ENCODE measurements at regions not wholly inside any gene's neighbourhood (a gene's known extent, or its start where the extent isn't known, plus 50 kb on each side); places are given as distances from the start of the nearest gene placed in this dataset.
"Not testable (repeated sequence)": the region's sequence is repeated elsewhere in the genome, so short reads cannot be mapped to it uniquely, and the experiment has no call there.

DNA sequence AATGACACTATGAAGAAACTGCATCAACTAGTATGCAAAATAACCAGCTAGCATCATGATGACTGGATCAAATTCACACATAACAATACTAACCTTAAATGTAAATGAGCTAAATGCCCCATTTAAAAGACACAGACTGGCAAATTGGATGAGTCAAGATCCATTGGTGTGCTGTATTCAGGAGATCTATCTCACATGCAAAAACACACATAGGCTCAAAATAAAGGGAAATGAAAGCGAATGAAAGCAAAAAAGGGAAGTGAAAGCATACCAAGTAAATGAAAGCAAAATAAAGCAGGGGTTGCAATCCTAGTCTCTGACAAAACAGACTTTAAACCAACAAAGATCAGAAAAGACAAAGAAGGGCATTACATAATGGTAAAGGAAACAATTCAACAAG is 272.3 kb upstream of the ECI2 start:
- not testable (repeated sequence) for FAIRE-seq; DNase-seq (ENCODE audit: insufficient read length, low spot score)
- peak; percentile 95 for TF ChIP-seq SPI1 (IDR thresholded peaks at IDR 0.05; ENCODE audit: low read depth, low read length)

DNA sequence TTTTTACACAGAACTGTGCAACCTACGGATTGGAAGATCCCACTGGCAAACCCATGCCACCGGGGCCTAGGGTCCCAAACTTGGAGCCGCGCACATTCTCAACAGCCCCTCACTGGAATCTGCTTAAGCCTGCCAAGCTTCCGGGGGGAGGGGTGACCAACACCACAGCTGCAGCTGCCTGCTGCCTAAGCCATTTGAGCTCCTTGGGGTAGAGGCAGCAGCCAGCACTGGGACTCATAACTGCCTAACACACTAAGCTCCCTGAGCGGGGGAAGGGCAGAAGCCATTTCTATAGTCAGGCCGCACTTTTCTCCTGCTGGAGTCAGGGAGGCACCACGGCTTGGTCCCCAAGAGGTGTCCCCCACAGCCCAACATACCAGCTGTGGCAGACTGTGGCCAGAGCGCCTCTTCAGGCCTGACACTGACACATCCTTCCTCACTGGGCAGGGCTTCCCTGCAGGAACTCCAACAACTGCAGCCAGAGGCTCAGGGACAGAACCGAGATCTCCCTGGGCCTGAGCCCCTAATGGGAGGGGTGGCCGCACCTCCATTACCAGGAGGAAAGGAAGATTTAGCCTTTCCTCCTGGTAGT is 270.3 kb upstream of the ECI2 start:
- no peak for TF ChIP-seq TAF1 (IDR thresholded peaks at IDR 0.05; ENCODE audit: low read depth, low read length)
- no peak for TF ChIP-seq PAX5 (IDR thresholded peaks at IDR 0.05; ENCODE audit: insufficient read depth, low read length, severe bottlenecking)
- TF ChIP-seq POLR2AphosphoS5 (IDR thresholded peaks at IDR 0.05; ENCODE audit: low read depth, low read length), result no peak
- no peak for TF ChIP-seq POLR2A (IDR thresholded peaks at IDR 0.05; ENCODE audit: low read depth, low read length)
- TF ChIP-seq POU2F2 (IDR thresholded peaks at IDR 0.05; ENCODE audit: low read depth, low read length), result no peak
- TF ChIP-seq SPI1 (IDR thresholded peaks at IDR 0.05; ENCODE audit: low read depth, low read length), result no peak
- DNase-seq (ENCODE audit: insufficient read length, low spot score), result no peak
- no peak for FAIRE-seq

DNA sequence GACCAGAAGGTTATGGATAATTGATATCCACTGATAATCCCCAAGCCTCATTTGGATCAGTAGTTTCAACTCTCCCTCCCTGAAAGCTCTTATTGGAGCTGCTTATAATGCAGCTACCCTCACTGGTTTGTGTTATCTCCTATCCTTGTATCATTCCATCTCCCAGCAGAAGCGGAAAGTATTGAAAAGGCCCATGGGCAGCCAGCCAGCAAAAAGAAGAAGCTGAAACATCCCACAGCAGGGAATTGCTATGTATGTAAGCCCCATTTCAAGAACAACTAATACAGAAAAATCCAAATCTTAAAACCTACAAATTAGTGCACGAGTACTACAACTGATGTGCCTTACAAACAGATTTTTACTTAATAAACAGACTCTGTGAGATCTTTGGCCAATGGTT is 269.0 kb upstream of the ECI2 start:
- no peak for TF ChIP-seq POLR2A (IDR thresholded peaks at IDR 0.05; ENCODE audit: low read depth, low read length)
- no peak for TF ChIP-seq POU2F2 (IDR thresholded peaks at IDR 0.05; ENCODE audit: low read depth, low read length)
- no peak for TF ChIP-seq SPI1 (IDR thresholded peaks at IDR 0.05; ENCODE audit: low read depth, low read length)
- no peak for TF ChIP-seq POLR2AphosphoS5 (IDR thresholded peaks at IDR 0.05; ENCODE audit: low read depth, low read length)
- TF ChIP-seq TAF1 (IDR thresholded peaks at IDR 0.05; ENCODE audit: low read depth, low read length), result no peak
- TF ChIP-seq PAX5 (IDR thresholded peaks at IDR 0.05; ENCODE audit: insufficient read depth, low read length, severe bottlenecking), result no peak
- no peak for FAIRE-seq
- no peak for DNase-seq (ENCODE audit: insufficient read length, low spot score)

DNA sequence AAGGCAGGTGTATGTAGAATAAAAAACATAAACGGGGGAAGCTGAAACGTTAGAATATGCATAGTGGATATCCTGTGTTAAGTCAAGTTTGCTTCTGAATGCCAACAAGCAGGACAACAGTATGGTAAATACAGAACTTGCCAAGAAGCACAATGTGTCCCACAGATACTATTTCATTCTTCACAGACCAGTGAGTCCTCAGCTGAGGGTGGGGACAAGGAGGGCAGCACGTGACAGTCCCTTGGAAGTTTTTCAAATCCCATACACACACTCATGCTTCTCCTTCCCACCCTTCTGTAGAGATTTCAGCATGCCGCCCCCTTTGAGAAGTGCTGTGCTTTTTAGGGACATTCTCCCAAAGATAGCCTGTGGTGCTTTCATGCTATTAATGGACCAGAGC is 268.5 kb upstream of the ECI2 start:
- no peak for DNase-seq (ENCODE audit: insufficient read length, low spot score)
- no peak for TF ChIP-seq POU2F2 (IDR thresholded peaks at IDR 0.05; ENCODE audit: low read depth, low read length)
- TF ChIP-seq TAF1 (IDR thresholded peaks at IDR 0.05; ENCODE audit: low read depth, low read length), result no peak
- TF ChIP-seq POLR2A (IDR thresholded peaks at IDR 0.05; ENCODE audit: low read depth, low read length), result no peak
- no peak for TF ChIP-seq SPI1 (IDR thresholded peaks at IDR 0.05; ENCODE audit: low read depth, low read length)
- no peak for TF ChIP-seq POLR2AphosphoS5 (IDR thresholded peaks at IDR 0.05; ENCODE audit: low read depth, low read length)
- no peak for TF ChIP-seq PAX5 (IDR thresholded peaks at IDR 0.05; ENCODE audit: insufficient read depth, low read length, severe bottlenecking)
- FAIRE-seq, result no peak

DNA sequence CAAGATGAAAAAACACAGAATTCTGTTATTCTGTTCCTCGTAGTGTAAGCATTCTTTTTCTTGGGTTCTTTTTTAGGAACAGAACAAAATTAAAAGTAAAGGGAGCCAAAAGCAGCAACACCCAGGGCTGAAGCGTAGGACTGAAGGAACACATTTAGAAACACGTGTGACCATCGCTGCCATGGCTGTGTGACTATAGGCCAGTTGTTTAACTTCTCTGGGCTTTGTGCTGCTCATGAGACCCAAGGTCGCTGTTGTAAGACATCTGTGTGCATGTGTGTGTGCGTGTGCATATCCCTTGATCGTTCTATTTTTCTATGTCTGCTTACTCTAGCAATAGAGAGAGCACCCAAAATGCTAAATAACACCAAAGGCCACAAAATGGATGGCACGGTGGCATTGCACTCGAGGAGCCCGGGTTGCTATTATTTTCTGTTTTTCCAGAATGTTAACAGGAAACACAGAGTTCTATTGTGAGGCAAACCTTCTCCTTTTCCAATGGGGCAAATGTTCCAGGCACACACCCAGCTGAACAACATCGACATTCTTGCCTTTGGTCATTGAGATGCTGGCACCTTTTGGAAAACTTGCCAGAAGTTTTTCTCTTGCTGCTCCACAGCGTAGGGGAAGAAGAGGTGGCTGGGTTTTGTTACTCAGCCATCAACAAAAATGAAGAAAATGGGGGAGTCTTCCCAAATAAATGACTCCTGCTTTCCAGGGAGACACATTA is 267.8 kb upstream of the ECI2 start:
- no peak for TF ChIP-seq PAX5 (IDR thresholded peaks at IDR 0.05; ENCODE audit: insufficient read depth, low read length, severe bottlenecking)
- no peak for TF ChIP-seq POLR2A (IDR thresholded peaks at IDR 0.05; ENCODE audit: low read depth, low read length)
- TF ChIP-seq POLR2AphosphoS5 (IDR thresholded peaks at IDR 0.05; ENCODE audit: low read depth, low read length), result no peak
- TF ChIP-seq SPI1 (IDR thresholded peaks at IDR 0.05; ENCODE audit: low read depth, low read length), result no peak
- TF ChIP-seq TAF1 (IDR thresholded peaks at IDR 0.05; ENCODE audit: low read depth, low read length), result no peak
- no peak for TF ChIP-seq POU2F2 (IDR thresholded peaks at IDR 0.05; ENCODE audit: low read depth, low read length)
- FAIRE-seq (no peak), DNase-seq (ENCODE audit: insufficient read length, low spot score) (no peak)

- FAIRE-seq, result no peak
- TF ChIP-seq SPI1 (IDR thresholded peaks at IDR 0.05; ENCODE audit: low read depth, low read length) (no peak), POLR2A (IDR thresholded peaks at IDR 0.05; ENCODE audit: low read depth, low read length) (no peak), POLR2AphosphoS5 (IDR thresholded peaks at IDR 0.05; ENCODE audit: low read depth, low read length) (no peak), POU2F2 (IDR thresholded peaks at IDR 0.05; ENCODE audit: low read depth, low read length) (no peak), TAF1 (IDR thresholded peaks at IDR 0.05; ENCODE audit: low read depth, low read length) (no peak), PAX5 (IDR thresholded peaks at IDR 0.05; ENCODE audit: insufficient read depth, low read length, severe bottlenecking) (no peak)
- no peak for DNase-seq (ENCODE audit: insufficient read length, low spot score)
These were observed 267.2 kb upstream of the ECI2 start for GRCh38 chr6:4402477-4402976.

DNA sequence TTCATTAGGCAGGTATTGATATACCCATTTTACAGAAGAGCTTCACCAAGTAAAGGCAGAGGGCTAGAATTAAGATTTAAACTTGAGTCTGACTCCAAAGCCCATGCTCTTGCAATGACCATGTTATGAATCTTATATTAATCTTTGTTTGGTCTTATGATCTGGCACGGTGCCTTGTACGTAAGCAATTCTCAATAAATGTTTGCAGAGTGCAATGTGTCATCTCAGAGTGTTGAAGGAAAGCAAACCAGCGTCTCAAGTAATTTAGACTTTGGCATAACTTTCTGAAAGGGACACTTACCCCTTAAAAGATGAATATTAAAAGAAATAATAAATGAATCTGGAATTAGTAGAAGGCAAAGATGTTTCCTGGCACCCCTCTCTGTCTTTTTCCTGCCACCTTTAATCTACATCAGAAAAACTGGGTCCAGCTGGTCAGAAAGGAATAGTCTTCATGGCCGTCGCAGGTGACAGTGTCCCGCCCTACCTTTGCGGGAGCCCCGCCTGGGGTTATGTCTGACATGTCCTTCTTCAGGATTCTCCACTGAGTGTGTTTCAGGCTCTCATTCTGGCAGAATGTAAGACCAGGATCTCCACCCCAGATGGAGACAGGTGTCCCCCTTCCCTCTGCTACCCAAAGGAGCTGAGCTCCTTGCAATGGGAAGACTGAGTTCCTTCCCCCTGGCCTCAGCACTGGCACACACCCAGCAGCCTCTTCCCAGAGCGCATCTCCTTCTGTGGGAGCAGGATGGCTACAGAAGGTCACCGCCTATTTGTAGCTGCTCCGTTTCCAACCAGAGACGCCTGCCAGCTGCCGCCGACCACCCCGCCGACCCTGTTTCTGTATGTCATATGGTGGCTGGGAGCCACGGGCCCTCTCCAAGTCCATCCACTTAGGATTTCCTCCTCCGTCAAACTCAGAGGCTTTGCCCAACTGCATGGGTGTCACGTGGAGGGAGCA is 266.3 kb upstream of the ECI2 start:
- no peak for TF ChIP-seq POLR2AphosphoS5 (IDR thresholded peaks at IDR 0.05; ENCODE audit: low read depth, low read length)
- no peak for TF ChIP-seq PAX5 (IDR thresholded peaks at IDR 0.05; ENCODE audit: insufficient read depth, low read length, severe bottlenecking)
- TF ChIP-seq TAF1 (IDR thresholded peaks at IDR 0.05; ENCODE audit: low read depth, low read length), result no peak
- no peak for TF ChIP-seq POU2F2 (IDR thresholded peaks at IDR 0.05; ENCODE audit: low read depth, low read length)
- TF ChIP-seq SPI1 (IDR thresholded peaks at IDR 0.05; ENCODE audit: low read depth, low read length), result no peak
- no peak for TF ChIP-seq POLR2A (IDR thresholded peaks at IDR 0.05; ENCODE audit: low read depth, low read length)
- DNase-seq (ENCODE audit: insufficient read length, low spot score) (no peak), FAIRE-seq (no peak)

GRCh38 chr6:4399656-4400055 is 264.3 kb upstream of the ECI2 start:
- TF ChIP-seq POU2F2 (IDR thresholded peaks at IDR 0.05; ENCODE audit: low read depth, low read length) (no peak), SPI1 (IDR thresholded peaks at IDR 0.05; ENCODE audit: low read depth, low read length) (no peak), POLR2AphosphoS5 (IDR thresholded peaks at IDR 0.05; ENCODE audit: low read depth, low read length) (no peak)
- FAIRE-seq (no peak), DNase-seq (ENCODE audit: insufficient read length, low spot score) (no peak)

- TF ChIP-seq POU2F2 (IDR thresholded peaks at IDR 0.05; ENCODE audit: low read depth, low read length) (no peak), TAF1 (IDR thresholded peaks at IDR 0.05; ENCODE audit: low read depth, low read length) (no peak), PAX5 (IDR thresholded peaks at IDR 0.05; ENCODE audit: insufficient read depth, low read length, severe bottlenecking) (no peak), POLR2A (IDR thresholded peaks at IDR 0.05; ENCODE audit: low read depth, low read length) (no peak), SPI1 (IDR thresholded peaks at IDR 0.05; ENCODE audit: low read depth, low read length) (no peak), POLR2AphosphoS5 (IDR thresholded peaks at IDR 0.05; ENCODE audit: low read depth, low read length) (no peak)
- DNase-seq (ENCODE audit: insufficient read length, low spot score), result no peak
- FAIRE-seq, result no peak
These were observed 263.4 kb upstream of the ECI2 start for GRCh38 chr6:4398791-4399190.

Measured in GM12891 (cell line).